IMR-90 (cell line): ENCODE measurements at regions not wholly inside any gene's neighbourhood (a gene's known extent, or its start where the extent isn't known, plus 50 kb on each side); places are given as distances from the start of the nearest gene placed in this dataset.

Experiments used
- ATAC-seq: fragments of 200-7000 bp; cut with Tn5 transposase; 2 replicates; pipeline ENCODE4 v1.9.1; 2020; ENCODE audit warnings: low read depth, mild to moderate bottlenecking, moderate library complexity
- BruUV-seq: library from RNA; stranded (reverse); fragments of 400-500 nt; replicated peaks from 2 replicates; lab custom pipeline; 2021; lab: Mats Ljungman, UMichigan
- CTCF ChIA-PET: fragments of 300-600 bp; formaldehyde crosslinking; extraction: SDS; loops from one replicate; lab custom pipeline; 2021; ENCODE audit warnings: antibody characterized with exemption; lab: Yijun Ruan, JAX
- POLR2A ChIA-PET: fragments of 300-600 bp; sonication (Branson Sonifier 250); formaldehyde crosslinking; loops from one replicate; lab custom pipeline; 2022; ENCODE audit warnings: antibody characterized with exemption; ENCODE audit not compliant: unreplicated experiment; lab: Charles Lee
- DNase-seq: peaks from one replicate; pipeline ENCODE4 v3.0.0; 2013
- H2AFZ ChIP-seq: replicated peaks from 2 replicates; pipeline ENCODE3; 2013; ENCODE audit warnings: low read length, mild to moderate bottlenecking; ENCODE audit not compliant: poor library complexity
- H2AK5ac ChIP-seq: 2 replicates; pipeline ENCODE4 v1.6.1; 2013; ENCODE audit warnings: low read depth, low read length, inconsistent platforms
- H2AK9ac ChIP-seq: replicated peaks from 2 replicates; pipeline ENCODE3; 2013; ENCODE audit warnings: mild to moderate bottlenecking, low read depth, low read length, moderate library complexity; ENCODE audit not compliant: poor library complexity
- H2BK120ac ChIP-seq: 2 replicates; pipeline ENCODE4 v1.6.1; 2013; ENCODE audit warnings: low read depth, low read length, inconsistent platforms
- H2BK15ac ChIP-seq: 3 replicates; pipeline ENCODE4 v1.6.1; 2013; ENCODE audit warnings: low read depth, low read length, inconsistent platforms
- H2BK20ac ChIP-seq: 2 replicates; pipeline ENCODE4 v1.6.1; 2013; ENCODE audit warnings: low read depth, mild to moderate bottlenecking, inconsistent platforms, low read length, moderate library complexity
- H2BK5ac ChIP-seq: 2 replicates; pipeline ENCODE4 v1.6.1; 2013; ENCODE audit warnings: mild to moderate bottlenecking, low read depth, low read length, inconsistent platforms; ENCODE audit not compliant: poor library complexity, severe bottlenecking
- H3K14ac ChIP-seq: replicated peaks from 2 replicates; pipeline ENCODE4 v1.6.1; 2013; ENCODE audit warnings: low read depth, low read length, inconsistent platforms
- H3K18ac ChIP-seq: 2 replicates; pipeline ENCODE4 v1.6.1; 2013; ENCODE audit warnings: low read depth, low read length, control low read depth
- H3K23ac ChIP-seq: 2 replicates; pipeline ENCODE4 v1.6.1; 2013; ENCODE audit warnings: low read depth, low read length, inconsistent platforms
- H3K27ac ChIP-seq: 2 replicates; pipeline ENCODE4 v1.5.1; 2013; ENCODE audit warnings: mild to moderate bottlenecking, control low read depth, low read length; ENCODE audit not compliant: insufficient read depth
- H3K27me3 ChIP-seq: 2 replicates; pipeline ENCODE4 v1.6.1; 2013; ENCODE audit warnings: low read length; ENCODE audit not compliant: control insufficient read depth, insufficient read depth
- H3K36me3 ChIP-seq: 2 replicates; pipeline ENCODE4 v1.6.1; 2013; ENCODE audit warnings: low read length, mixed read lengths; ENCODE audit not compliant: control insufficient read depth, insufficient read depth
- H3K4ac ChIP-seq: 2 replicates; pipeline ENCODE4 v1.6.1; 2013; ENCODE audit warnings: low read depth, low read length, inconsistent platforms
- H3K4me1 ChIP-seq: 2 replicates; pipeline ENCODE4 v1.6.1; 2013; ENCODE audit warnings: low read length, mixed read lengths; ENCODE audit not compliant: control insufficient read depth, insufficient read depth
- H3K4me2 ChIP-seq: 2 replicates; pipeline ENCODE4 v1.6.1; 2013; ENCODE audit warnings: low read depth, mild to moderate bottlenecking, control low read depth, low read length, moderate library complexity
- H3K4me3 ChIP-seq: 2 replicates; pipeline ENCODE4 v1.5.1; 2013; ENCODE audit warnings: low read depth, mild to moderate bottlenecking, control low read depth, low read length, moderate library complexity; ENCODE audit not compliant: insufficient read depth
- H3K56ac ChIP-seq: 2 replicates; pipeline ENCODE4 v1.6.1; 2013; ENCODE audit warnings: low read length, inconsistent platforms; ENCODE audit not compliant: insufficient read depth; ENCODE audit errors: extremely low read depth
- H3K79me1 ChIP-seq, 2 experiments: 2 replicates each; pipeline ENCODE4 v1.6.1; 2013; ENCODE audit warnings: low read length in 2 of 2, inconsistent platforms in 1 of 2, low read depth in 1 of 2
- H3K9ac ChIP-seq: 2 replicates; pipeline ENCODE4 v1.6.1; 2013; ENCODE audit warnings: low read depth, low read length, control low read depth
- H3K9me1 ChIP-seq: 2 replicates; pipeline ENCODE4 v1.6.1; 2013; ENCODE audit warnings: low read length, inconsistent platforms; ENCODE audit not compliant: insufficient read depth
- H3K9me3 ChIP-seq: 2 replicates; pipeline ENCODE4 v1.6.1; 2013; ENCODE audit warnings: low read length; ENCODE audit not compliant: control insufficient read depth, insufficient read depth
- H4K20me1 ChIP-seq: 2 replicates; pipeline ENCODE4 v1.6.1; 2013; ENCODE audit warnings: low read length, inconsistent platforms; ENCODE audit not compliant: insufficient read depth
- H4K5ac ChIP-seq: 2 replicates; pipeline ENCODE4 v1.6.1; 2013; ENCODE audit warnings: mild to moderate bottlenecking, low read depth, low read length, control low read depth
- H4K8ac ChIP-seq, 2 experiments: 2 replicates each; pipeline ENCODE4 v1.6.1; 2013; ENCODE audit warnings: low read depth in 2 of 2, low read length in 2 of 2, control low read depth in 1 of 2, inconsistent platforms in 1 of 2
- H4K91ac ChIP-seq: 2 replicates; pipeline ENCODE4 v1.6.1; 2013; ENCODE audit warnings: low read depth, low read length, inconsistent platforms; ENCODE audit not compliant: insufficient read depth
- CEBPB ChIP-seq: IDR thresholded peaks from 2 replicates; pipeline ENCODE4 v1.6.1; 2012; ENCODE audit warnings: low read depth, low read length, improper control_type of control experiment
- CHD1 ChIP-seq: IDR thresholded peaks from 2 replicates; pipeline ENCODE4 v1.6.1; 2012; ENCODE audit warnings: low read depth, low read length, improper control_type of control experiment
- ELK1 ChIP-seq: fragments of 150-350 bp; IDR thresholded peaks from 2 replicates; pipeline ENCODE4 v1.6.1; 2016; ENCODE audit warnings: low read depth, mild to moderate bottlenecking, low read length, moderate library complexity, borderline replicate concordance
- FOS ChIP-seq: fragments of 150-350 bp; IDR thresholded peaks from 2 replicates; pipeline ENCODE4 v1.6.1; 2016; ENCODE audit warnings: low read depth, low read length
- MAZ ChIP-seq: IDR thresholded peaks from 2 replicates; pipeline ENCODE4 v1.6.1; 2012; ENCODE audit warnings: low read depth, mild to moderate bottlenecking, low read length, improper control_type of control experiment, moderate library complexity, borderline replicate concordance
- MXI1 ChIP-seq: IDR thresholded peaks from 2 replicates; pipeline ENCODE4 v1.6.1; 2012; ENCODE audit warnings: low read depth, mild to moderate bottlenecking, low read length, moderate library complexity, borderline replicate concordance
- POLR2A ChIP-seq: IDR thresholded peaks from 2 replicates; pipeline ENCODE4 v1.6.1; 2012; ENCODE audit warnings: mild to moderate bottlenecking, low read depth, low read length
- RAD21 ChIP-seq: IDR thresholded peaks from 2 replicates; pipeline ENCODE4 v1.6.1; 2012; ENCODE audit warnings: low read length, improper control_type of control experiment
- SMC3 ChIP-seq: fragments of 150-350 bp; IDR thresholded peaks from 2 replicates; pipeline ENCODE4 v1.6.1; 2016; ENCODE audit warnings: low read depth, mild to moderate bottlenecking, antibody characterized with exemption, low read length, moderate library complexity
- WGBS, 2 experiments: methylation state at CpG; one replicate each; pipeline versions ENCODE4 v1.1.5 to v1.1.7; 2013; ENCODE audit warnings: missing lambda C conversion rate in 2 of 2; ENCODE audit not compliant: insufficient read length in 1 of 2; ENCODE audit errors: extremely low coverage in 2 of 2; 5-methylcytosine and 5-hydroxymethylcytosine counted together
- dilution Hi-C: fragments of 300-500 bp; cut with HindIII; formaldehyde crosslinking; loops from one replicate; pipeline ENCODE4 v1.14.3; 2018; ENCODE audit warnings: low sequenced_read_pairs; ENCODE audit not compliant: unreplicated experiment
- in situ Hi-C: fragments of 300-500 bp; cut with MboI; formaldehyde crosslinking; loops from 3 replicates; pipeline ENCODE4 v1.14.3; 2019; ENCODE audit warnings: low sequenced_read_pairs, inconsistent platforms, mixed read lengths
- intact Hi-C: fragments of 100-400 bp; cut with micrococcal nuclease; formaldehyde crosslinking; loops from 2 replicates; pipeline ENCODE4 v1.10.0; 2022
- TF ChIP-seq, protein P1 (sequence below): fragments of 150-350 bp; IDR thresholded peaks from 2 replicates; pipeline ENCODE4 v1.6.1; 2017; ENCODE audit warnings: mild to moderate bottlenecking, antibody characterized with exemption, low read length, low read depth
- TF ChIP-seq, protein P2 (sequence below): conservative IDR thresholded peaks from 2 replicates; pipeline ENCODE4 v1.5.1; 2012; ENCODE audit warnings: mild to moderate bottlenecking, low read depth, low read length, improper control_type of control experiment

GRCh38 chr7:70926666-70927065 lies 205.3 kb upstream of the GALNT17 start:
- TF ChIP-seq CHD1 (no peak), POLR2A (no peak), FOS (no peak), RAD21 (no peak), SMC3 (no peak), MAZ (no peak), CEBPB (no peak), MXI1 (no peak), ELK1 (no peak)
- TF ChIP-seq, protein P1, sequence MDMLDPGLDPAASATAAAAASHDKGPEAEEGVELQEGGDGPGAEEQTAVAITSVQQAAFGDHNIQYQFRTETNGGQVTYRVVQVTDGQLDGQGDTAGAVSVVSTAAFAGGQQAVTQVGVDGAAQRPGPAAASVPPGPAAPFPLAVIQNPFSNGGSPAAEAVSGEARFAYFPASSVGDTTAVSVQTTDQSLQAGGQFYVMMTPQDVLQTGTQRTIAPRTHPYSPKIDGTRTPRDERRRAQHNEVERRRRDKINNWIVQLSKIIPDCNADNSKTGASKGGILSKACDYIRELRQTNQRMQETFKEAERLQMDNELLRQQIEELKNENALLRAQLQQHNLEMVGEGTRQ = no peak
- TF ChIP-seq, protein P2, sequence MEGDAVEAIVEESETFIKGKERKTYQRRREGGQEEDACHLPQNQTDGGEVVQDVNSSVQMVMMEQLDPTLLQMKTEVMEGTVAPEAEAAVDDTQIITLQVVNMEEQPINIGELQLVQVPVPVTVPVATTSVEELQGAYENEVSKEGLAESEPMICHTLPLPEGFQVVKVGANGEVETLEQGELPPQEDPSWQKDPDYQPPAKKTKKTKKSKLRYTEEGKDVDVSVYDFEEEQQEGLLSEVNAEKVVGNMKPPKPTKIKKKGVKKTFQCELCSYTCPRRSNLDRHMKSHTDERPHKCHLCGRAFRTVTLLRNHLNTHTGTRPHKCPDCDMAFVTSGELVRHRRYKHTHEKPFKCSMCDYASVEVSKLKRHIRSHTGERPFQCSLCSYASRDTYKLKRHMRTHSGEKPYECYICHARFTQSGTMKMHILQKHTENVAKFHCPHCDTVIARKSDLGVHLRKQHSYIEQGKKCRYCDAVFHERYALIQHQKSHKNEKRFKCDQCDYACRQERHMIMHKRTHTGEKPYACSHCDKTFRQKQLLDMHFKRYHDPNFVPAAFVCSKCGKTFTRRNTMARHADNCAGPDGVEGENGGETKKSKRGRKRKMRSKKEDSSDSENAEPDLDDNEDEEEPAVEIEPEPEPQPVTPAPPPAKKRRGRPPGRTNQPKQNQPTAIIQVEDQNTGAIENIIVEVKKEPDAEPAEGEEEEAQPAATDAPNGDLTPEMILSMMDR = no peak
- Histone ChIP-seq H2AK5ac (no peak overlapping the region), H2BK5ac (no peak overlapping the region), H2BK15ac (no peak overlapping the region), H2AK9ac (no peak overlapping the region), H3K14ac (no peak overlapping the region), H4K8ac (no peak overlapping the region), H4K20me1 (no peaks in the 10 kb centered on the region), H3K4me2 (no peak overlapping the region), H3K79me1 (no peaks in the 10 kb centered on the region), H3K56ac (no peak overlapping the region), H3K9ac (no peak overlapping the region), H3K4me3 (no peak overlapping the region), H3K27ac (no peak overlapping the region), H3K18ac (no peak overlapping the region), H2BK20ac (no peak overlapping the region), H3K4me1 (no peaks in the 10 kb centered on the region), H3K9me3 (peaks cover 16% of the 10 kb centered on the region), H3K27me3 (no peaks in the 10 kb centered on the region), H3K9me1 (no peaks in the 10 kb centered on the region), H4K91ac (no peak overlapping the region), H3K23ac (no peak overlapping the region), H3K4ac (no peak overlapping the region), H2BK120ac (no peak overlapping the region), H3K36me3 (no peaks in the 10 kb centered on the region), H2AFZ (no peak overlapping the region), H4K5ac (no peak overlapping the region)
- dilution Hi-C loops (no loop called here), in situ Hi-C loops (no loop called here), intact Hi-C loops (no loop called here)
- DNase-seq (no peak), ATAC-seq (no peak)
- WGBS, 2 experiments = no CpG with 5 or more reads among the region's 4 CpGs
- ChIA-PET POLR2A (no interaction called here), CTCF (no interaction called here)
- no TSS peak for BruUV-seq
